HG02571 (cell line): ENCODE measurements at regions not wholly inside any gene's neighbourhood (a gene's known extent, or its start where the extent isn't known, plus 50 kb on each side); places are given as distances from the start of the nearest gene placed in this dataset.
"Not testable (repeated sequence)": the region's sequence is repeated elsewhere in the genome, so short reads cannot be mapped to it uniquely, and the experiment has no call there.

Source experiments
- ATAC-seq: cut with Tn5 transposase; IDR thresholded peaks from one replicate; pipeline ENCODE4 v1.9.1; 2021; ENCODE audit warnings: mild to moderate bottlenecking, moderate library complexity; ENCODE audit not compliant: unreplicated experiment

DNA sequence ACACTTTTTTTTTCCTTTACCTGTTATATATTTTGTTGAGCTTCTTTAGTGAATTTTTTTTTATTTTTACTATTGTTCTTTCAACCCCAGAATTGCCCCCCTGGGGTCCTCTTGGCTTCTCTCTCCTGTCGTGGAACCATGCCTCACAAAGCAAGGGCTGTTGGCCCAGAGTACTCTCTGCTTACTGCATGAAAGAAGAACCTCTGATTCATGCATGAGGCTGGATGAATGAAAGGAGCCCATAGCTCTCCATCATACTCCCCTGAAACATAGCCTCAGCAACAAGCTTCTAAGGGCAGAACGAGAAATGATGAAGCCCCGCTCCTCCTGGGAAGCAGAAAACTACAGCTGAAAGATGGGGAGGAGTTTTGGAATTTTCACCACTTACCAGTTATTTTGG is 1441.0 kb downstream of the BRINP3 start:
- ATAC-seq: no peak

DNA sequence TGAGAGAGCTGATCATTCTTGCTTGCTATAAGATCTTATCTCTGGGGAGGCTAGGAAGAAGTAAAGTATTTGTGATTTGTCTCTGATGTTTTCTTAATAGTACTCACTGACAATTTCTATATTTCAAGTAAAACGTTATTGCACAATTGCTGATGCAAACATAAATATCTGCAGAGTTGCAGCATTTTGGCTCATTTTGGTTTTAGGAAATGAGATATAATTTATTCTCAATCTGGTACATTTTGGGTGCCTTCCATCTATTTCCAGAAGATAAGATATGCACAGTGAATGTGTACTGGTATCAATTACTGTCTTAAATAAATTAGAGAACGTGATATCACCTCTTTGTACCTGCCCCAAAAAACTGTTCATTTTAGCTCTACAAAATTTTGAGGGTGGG is 1431.5 kb downstream of the BRINP3 start:
- ATAC-seq: no peak

DNA sequence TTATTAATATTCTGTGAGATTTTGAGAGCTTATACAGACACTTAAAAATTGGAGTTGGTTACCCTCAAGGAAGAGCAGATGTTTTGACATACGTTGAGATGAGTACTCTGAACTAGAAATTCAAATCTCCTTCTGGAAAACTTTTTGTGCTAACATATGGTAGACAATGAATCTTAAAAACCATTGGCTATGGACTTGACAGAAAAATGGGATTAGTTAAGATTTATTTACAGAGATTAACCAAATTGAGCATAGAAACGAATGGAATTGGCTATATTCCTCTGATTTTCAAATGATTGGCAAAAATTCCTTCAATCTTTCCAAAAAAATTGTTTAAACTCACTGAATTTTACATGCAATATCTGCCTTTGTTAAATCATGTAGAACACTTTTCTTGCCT is 1392.9 kb downstream of the BRINP3 start:
- no peak for ATAC-seq

DNA sequence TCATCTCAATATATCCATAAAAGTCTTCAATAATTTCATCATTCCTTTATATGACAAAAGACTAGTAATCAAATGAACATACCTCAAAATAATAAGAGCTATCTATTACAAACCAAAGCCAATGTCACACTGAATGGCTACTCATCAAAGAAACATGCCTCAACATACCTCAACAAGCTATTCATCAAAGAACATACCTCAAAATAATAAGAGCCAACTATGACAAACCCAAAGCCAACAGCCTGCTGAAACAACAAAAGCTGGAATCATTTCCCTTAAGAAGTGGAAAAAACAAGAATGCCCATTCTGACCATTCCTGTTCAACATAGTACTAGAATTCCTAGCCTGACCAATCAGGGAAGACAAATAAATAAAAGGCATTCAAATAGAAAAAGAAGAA is 1373.7 kb downstream of the BRINP3 start:
- no peak for ATAC-seq

- no peak for ATAC-seq
Measured at GRCh38 chr1:189117072-189117770, 1360.4 kb downstream of the BRINP3 start.

DNA sequence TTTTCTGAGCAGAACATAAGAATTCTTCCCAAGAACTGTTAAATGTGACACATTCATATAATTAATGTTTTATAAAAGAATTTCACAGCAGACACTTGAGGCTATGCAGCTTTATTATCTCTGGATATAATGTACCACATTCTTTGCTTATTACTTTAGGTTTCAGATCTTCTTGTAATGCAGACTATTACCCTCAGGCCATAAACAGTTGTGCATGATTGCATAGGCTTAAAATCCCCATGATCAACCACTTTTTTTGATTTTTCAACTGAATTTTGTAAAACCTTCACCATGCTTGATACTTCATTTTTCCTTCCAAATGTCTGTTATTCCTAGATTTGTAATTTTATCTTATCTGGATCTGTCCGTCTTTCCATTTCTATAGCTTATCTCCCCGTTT is 1355.7 kb downstream of the BRINP3 start:
- no peak for ATAC-seq

- ATAC-seq: no peak
Measured at GRCh38 chr1:189125694-189126093, 1352.0 kb downstream of the BRINP3 start.

DNA sequence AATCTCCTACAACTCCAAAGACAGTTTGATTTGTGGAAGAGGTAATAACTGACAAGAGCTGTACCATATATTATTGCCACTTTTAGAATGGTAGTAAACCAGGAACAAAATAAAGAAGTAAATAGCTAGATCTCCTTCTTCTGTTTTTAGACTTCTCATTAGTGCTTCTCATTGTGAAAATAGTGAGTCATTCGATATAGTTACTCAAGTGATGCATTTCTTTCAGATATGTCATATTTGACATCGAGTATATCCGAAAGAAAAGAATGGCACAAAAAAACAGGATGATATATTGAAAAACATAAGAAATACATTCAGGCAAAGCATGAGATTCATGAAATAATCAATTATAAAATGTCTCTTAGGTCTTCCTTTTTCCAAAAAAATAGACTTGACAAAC is 1346.1 kb downstream of the BRINP3 start:
- ATAC-seq: no peak

- ATAC-seq: not testable (repeated sequence)
Measured at GRCh38 chr1:189139748-189140147, 1337.9 kb downstream of the BRINP3 start.

DNA sequence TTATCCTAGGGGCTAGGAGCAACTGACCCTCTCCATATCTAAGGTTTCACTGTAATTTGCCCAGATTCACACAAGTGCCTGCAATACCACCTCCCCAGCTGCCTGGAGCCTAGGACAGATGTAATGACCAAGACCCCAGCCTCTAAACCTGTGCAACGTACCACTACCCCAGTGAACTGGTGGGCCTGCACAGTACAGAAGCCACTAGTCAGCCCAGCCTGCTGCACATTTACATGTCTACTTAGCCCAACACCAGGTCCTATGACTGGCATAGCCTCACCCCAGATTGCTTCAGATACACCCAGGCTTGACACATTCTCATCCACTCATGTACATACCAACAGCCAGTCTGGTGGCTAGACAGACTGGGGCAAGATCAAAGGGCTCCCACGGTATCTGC is 1336.6 kb downstream of the BRINP3 start:
- ATAC-seq: no peak

GRCh38 chr1:189149547-189150375 is 1327.9 kb downstream of the BRINP3 start:
- no peak for ATAC-seq

DNA sequence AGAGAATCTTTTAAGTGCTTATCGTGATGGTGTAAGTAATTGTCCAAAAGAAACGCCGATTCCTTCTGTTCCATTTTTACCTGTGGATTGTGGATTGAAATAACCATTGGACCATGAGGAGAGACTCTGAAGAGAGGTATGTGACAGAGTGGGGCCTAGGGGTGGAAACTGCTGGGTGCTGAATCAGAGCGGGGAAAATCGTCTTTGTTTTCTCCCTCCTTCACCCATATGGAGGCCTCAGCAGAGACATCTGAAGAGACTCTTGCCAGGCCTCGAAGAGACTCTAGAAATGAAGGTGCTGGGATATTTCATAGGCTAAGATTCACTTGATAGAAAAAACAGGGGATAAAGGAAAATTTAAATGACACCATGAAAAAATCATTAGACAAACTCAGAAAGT is 1327.0 kb downstream of the BRINP3 start:
- ATAC-seq: no peak

DNA sequence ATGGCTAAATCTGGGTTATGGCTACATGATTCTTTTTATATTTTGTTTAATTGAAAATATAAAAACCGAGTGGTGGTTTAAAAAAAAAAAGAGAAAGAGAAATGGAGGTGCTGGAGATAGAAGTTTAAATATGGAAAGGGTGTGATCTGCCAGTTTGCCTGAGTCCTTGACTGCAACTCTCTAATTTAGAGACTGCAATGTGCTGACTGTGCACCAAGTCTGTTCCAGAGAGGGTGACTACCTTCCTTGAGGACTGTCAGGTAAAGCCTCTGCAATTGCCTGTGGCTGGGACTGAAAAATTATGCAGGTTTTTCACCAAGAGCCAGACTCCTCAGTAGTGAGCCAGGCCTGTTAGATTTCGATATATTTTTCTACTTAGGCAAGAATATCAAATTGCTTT is 1326.3 kb downstream of the BRINP3 start:
- no peak for ATAC-seq

DNA sequence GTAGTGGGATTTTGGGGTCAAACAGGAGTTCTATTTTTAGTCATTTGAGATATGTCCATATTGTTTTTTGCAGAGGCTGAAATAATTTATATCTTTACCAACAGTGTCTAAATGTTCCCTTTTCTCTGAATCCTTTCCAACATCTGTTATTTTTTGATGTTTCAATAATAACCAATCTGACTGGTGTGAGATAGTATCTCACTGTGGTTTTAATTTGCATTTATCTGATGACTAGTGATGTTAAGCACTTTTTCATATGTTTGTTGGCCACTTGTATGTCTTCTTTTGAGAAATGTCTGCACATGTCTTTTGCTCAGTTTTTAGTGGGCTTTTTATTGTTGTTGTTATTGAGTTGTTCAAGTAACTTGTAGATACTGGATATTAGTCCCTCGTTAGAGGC is 1325.0 kb downstream of the BRINP3 start:
- ATAC-seq: no peak

DNA sequence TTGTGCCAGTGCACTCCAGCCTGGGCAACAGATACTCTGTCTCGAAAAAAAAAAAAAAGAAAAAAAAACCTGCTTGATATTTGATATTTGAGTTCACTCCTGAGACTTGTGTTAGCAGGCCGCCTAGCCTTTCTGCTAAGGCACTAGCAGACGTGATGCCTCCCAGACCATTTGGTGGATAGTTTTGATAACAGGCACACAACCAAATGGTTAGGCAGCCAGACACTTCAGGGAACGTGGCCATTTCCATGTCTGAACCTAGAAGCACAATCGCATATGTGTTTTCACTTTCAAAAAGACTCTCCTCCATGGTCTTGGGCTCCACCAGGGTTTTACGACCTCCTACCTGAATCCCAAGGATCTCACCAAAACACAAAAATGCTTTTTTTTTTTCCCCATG is 1319.5 kb downstream of the BRINP3 start:
- no peak for ATAC-seq

GRCh38 chr1:189175889-189176288 is 1301.8 kb downstream of the BRINP3 start:
- ATAC-seq: no peak

DNA sequence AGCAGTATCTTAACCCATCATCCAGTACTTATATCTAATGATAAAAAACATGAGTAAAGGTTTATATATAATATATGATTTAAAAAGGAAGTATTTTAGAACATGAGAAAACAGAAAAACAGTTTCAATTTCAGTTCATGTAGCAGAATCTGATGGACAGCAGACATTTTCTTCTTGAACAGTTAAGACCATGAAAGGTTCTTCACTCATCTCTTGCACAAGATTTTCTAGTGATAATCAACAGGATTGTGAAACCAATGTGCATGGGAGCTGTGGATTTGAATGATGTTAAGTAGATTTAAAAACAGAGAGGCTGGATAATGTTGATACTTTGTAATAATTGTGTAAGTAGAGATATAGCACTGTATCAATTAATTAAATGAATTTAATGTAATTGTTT is 1297.6 kb downstream of the BRINP3 start:
- ATAC-seq: no peak

GRCh38 chr1:189185097-189185496 is 1292.6 kb downstream of the BRINP3 start:
- no peak for ATAC-seq

DNA sequence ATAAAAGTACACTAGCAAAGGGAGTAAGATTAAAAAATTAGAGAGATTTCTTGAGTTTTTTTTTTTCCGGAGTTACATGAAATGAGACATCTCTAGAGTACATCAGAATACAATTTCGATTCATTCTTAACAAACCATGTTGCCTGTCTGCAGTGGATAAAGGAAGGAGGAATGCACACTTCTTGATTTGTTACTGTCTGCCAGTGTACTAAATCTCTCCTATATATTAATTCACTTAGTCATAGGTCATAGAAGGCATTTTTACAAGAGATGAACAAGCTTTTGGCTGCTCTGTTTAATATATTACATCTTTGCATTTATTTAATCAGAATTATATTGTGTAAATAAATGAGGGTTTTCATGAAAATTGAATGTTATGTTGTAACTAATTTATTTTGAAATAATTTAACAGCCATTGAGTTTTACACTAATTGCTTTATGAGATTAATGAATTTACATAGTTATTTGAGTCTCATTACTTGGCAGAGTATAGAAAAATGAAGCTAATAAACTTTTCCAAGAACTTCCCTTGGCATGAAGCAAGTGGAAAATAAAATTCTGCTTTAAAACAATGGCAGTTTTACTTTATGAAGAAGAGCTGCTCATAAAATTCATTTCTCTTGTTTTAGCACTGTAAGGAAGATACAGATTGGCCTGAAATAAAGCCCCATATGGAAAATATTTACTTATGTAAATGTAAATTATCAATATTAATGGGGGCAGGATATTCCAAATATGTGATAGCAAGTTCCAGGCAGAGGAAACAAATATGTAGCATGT is 1284.7 kb downstream of the BRINP3 start:
- no peak for ATAC-seq

DNA sequence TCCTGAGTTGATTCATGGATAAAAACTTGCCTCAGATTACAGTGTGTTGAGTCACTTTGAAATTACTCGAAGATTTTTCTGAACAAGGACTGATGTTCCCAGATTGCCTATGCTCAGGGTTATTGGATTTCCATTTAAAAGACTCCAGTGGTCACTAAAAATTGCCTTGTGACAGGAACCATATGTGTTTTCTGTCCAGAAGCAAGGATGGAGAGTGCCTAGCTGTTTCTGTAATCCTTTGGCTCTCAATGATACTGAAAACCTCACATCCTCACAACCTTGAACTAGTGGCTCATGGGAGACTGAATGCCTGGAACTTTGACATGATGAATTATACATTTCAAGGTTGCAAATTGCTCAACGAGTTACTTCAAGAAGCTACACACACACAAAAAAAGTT is 1271.8 kb downstream of the BRINP3 start:
- ATAC-seq: no peak

DNA sequence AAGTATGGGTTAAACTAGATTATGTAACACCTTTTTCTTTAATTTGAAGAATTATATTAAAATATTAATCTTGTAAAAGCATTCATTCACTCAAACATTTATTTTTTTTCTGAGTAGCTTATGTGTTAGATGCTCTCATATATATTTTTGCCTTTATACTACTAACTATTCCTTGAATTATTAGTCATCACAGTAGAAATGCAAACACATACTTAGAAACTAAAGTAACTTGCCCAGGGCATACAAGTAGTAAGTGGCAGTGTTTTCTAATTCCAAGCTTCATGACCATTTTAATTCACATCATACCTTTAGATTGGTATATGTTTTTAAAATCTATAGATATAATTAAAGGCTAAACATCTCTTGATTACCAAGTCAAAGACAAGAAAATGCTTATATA is 1271.0 kb downstream of the BRINP3 start:
- ATAC-seq: no peak

GRCh38 chr1:189211742-189212141 is 1265.9 kb downstream of the BRINP3 start:
- ATAC-seq: no peak
